Kidney (tissue), 13 donors: ENCODE measurements at regions not wholly inside any gene's neighbourhood (a gene's known extent, or its start where the extent isn't known, plus 50 kb on each side); places are given as distances from the start of the nearest gene placed in this dataset.

ENCODE experiments used
- DNase-seq, 5 donors: peaks; one replicate each; pipeline ENCODE4 v3.0.0-alpha.2; 2013 to 2020
- FAIRE-seq: peaks from 2 replicates; lab custom pipeline; 2012; peaks lifted over from hg19 to GRCh38; lab: Jason Lieb, UNC
- H3K27ac ChIP-seq, 2 donors: one replicate each; pipeline ENCODE4 v1.7.0; 2013; ENCODE audit warnings: low read depth in 2 of 2, low read length in 2 of 2, inconsistent platforms in 1 of 2
- H3K27me3 ChIP-seq: one replicate; pipeline ENCODE4 v1.7.1; 2013; ENCODE audit warnings: low read length, inconsistent platforms; ENCODE audit not compliant: control insufficient read depth, insufficient read depth
- H3K36me3 ChIP-seq, 3 donors: one replicate each; pipeline versions ENCODE4 v1.7.0 to v1.7.1; 2013; ENCODE audit warnings: low read length in 3 of 3, control low read depth in 1 of 3, inconsistent platforms in 1 of 3; ENCODE audit not compliant: insufficient read depth in 3 of 3, control insufficient read depth in 2 of 3
- H3K4me1 ChIP-seq, 3 donors: one replicate each; pipeline versions ENCODE4 v1.7.0 to v1.7.1; 2013; ENCODE audit warnings: low read length in 3 of 3, inconsistent platforms in 1 of 3, low read depth in 1 of 3; ENCODE audit not compliant: control insufficient read depth in 2 of 3, insufficient read depth in 2 of 3
- H3K4me3 ChIP-seq, 3 donors: one replicate each; pipeline versions ENCODE4 v1.7.0 to v1.8.1; 2013; ENCODE audit warnings: low read length in 3 of 3, control low read depth in 1 of 3, inconsistent platforms in 1 of 3
- H3K9ac ChIP-seq, 3 donors: one replicate each; pipeline versions ENCODE4 v1.7.0 to v1.7.1; 2013; ENCODE audit warnings: low read length in 3 of 3, control low read depth in 1 of 3, inconsistent platforms in 1 of 3
- H3K9me3 ChIP-seq, 3 donors: one replicate each; pipeline versions ENCODE4 v1.7.0 to v1.7.1; 2013; ENCODE audit warnings: low read length in 3 of 3, control low read depth in 1 of 3, inconsistent platforms in 1 of 3; ENCODE audit not compliant: control insufficient read depth in 2 of 3, insufficient read depth in 1 of 3
- intact Hi-C: fragments of 100-400 bp; cut with DNase I; formaldehyde crosslinking; loops from one replicate; pipeline ENCODE4 v1.11.1; 2022
- TF ChIP-seq, protein P1 (sequence below): IDR thresholded peaks from 3 replicates; pipeline ENCODE4 v1.5.1; 2012; ENCODE audit warnings: mild to moderate bottlenecking, moderate library complexity, borderline replicate concordance; ENCODE audit not compliant: insufficient read depth; ENCODE audit errors: extremely low read depth
- donor health status: control.
- donor health status: control.
- donor health status: control.
- donor health status: control.
- donor health status: control.
- donor health status: DM: yes; HTN: yes; CAD: no.
- donor health status: Normal renal cell carcinoma (clear cell type).

DNA sequence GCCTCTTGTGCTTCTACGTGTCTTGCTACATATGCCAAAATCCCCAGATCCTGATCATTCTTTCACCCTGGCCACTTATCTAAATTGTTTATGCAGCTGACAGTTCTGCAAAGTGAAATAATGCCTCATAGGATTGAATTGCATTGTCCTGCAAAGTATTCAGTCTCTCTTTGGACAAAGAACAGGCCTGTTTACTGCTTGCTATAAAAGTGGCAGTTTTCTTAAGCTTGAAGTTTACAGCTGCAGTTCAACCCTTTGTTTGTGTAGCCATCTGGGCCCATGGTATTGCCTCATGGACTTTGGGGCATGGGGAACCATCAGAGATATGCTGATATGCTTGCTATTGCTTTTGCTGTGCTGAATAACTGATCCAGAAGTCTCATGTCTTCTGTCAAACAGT, 523.2 kb downstream of the OTOL1 start:
- Histone ChIP-seq H3K9me3 (no peaks in the 10 kb centered on the region), H3K4me1 (no peaks in the 10 kb centered on the region), H3K9ac (no peak overlapping the region), H3K27me3 (no peaks in the 10 kb centered on the region), H3K27ac (no peak overlapping the region), H3K36me3 (no peaks in the 10 kb centered on the region), H3K4me3 (no peak overlapping the region)
- TF ChIP-seq, protein P1, sequence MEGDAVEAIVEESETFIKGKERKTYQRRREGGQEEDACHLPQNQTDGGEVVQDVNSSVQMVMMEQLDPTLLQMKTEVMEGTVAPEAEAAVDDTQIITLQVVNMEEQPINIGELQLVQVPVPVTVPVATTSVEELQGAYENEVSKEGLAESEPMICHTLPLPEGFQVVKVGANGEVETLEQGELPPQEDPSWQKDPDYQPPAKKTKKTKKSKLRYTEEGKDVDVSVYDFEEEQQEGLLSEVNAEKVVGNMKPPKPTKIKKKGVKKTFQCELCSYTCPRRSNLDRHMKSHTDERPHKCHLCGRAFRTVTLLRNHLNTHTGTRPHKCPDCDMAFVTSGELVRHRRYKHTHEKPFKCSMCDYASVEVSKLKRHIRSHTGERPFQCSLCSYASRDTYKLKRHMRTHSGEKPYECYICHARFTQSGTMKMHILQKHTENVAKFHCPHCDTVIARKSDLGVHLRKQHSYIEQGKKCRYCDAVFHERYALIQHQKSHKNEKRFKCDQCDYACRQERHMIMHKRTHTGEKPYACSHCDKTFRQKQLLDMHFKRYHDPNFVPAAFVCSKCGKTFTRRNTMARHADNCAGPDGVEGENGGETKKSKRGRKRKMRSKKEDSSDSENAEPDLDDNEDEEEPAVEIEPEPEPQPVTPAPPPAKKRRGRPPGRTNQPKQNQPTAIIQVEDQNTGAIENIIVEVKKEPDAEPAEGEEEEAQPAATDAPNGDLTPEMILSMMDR, result no peak
- DNase-seq, result no peak
- intact Hi-C loops, result no loop called here
- FAIRE-seq, result no peak

DNA sequence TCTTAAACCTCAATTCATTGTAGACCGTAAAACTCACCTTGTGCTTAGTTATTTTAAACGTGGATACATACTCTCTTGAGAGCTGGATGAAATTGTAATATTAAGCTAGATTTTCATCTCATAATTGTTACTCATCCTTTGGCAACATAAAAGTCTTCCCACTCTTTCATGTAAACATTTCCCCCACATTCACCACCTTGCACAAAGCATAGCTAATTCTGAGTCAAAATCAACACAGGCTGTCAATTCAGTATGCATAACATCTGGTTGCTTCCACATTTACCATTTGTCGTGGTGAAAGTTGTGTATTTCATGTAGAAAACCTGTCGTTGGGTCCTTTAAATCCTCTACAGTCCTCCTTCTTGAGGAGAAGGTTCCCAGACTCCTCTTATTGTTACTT, 524.6 kb downstream of the OTOL1 start:
- FAIRE-seq, result no peak
- H3K9me3 ChIP-seq, result no peaks in the 10 kb centered on the region
- intact Hi-C loops, result no loop called here

DNA sequence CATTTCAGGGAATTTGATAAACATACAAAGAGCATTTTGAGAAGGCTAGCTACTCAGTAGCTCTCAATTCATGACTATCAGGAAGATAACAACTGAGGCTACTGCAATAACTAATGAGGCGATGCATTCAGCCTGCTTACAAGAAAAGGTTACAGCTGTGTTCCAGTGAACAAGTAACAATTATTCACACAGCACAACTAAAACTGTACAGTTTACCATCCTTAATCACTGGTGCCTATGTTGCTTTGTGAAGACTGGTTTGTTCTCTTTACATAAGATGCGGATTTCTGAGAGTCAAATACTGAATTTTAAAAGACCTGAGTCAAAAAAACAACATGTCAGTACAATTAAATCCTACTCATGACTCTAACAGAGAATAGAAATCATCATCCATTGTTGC, 526.3 kb downstream of the OTOL1 start:
- H3K4me3 ChIP-seq, result no peak overlapping the region
- no peak overlapping the region for H3K27ac ChIP-seq
- no peak for DNase-seq
- H3K27me3 ChIP-seq, result no peaks in the 10 kb centered on the region
- intact Hi-C loops, result no loop called here
- H3K9ac ChIP-seq, result no peak overlapping the region
- H3K9me3 ChIP-seq, result no peaks in the 10 kb centered on the region
- TF ChIP-seq, protein P1, result no peak
- no peaks in the 10 kb centered on the region for H3K36me3 ChIP-seq
- H3K4me1 ChIP-seq, result no peaks in the 10 kb centered on the region
- no peak for FAIRE-seq

More for the DNA sequence above, 524.6 kb downstream of the OTOL1 start:
- H3K4me1 ChIP-seq, result no peaks in the 10 kb centered on the region
- no peaks in the 10 kb centered on the region for H3K27me3 ChIP-seq
- no peak overlapping the region for H3K4me3 ChIP-seq
- H3K9ac ChIP-seq, result no peak overlapping the region
- no peak overlapping the region for H3K27ac ChIP-seq
- no peak for DNase-seq
- TF ChIP-seq, protein P1, result no peak
- no peaks in the 10 kb centered on the region for H3K36me3 ChIP-seq

DNA sequence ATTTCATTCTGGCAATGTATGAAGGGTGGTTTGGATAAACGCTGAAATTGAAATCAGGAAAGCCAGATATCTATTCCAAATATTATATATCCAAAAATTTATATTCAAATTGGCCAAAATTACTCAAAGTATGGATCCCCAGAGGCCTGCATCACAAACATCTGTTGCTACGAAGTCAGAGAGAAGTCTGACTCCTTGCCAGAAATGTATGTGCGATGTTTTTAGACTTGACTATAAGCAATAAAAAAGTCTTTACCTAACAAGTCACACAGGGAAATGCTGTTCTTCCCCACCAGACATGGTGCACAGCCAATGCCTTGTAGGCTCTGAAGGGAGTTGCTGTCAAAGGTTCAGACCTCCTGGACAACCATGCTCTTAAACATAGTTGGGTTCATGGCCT, 533.1 kb downstream of the OTOL1 start:
- no peaks in the 10 kb centered on the region for H3K27me3 ChIP-seq
- TF ChIP-seq, protein P1, result no peak
- H3K36me3 ChIP-seq, result no peaks in the 10 kb centered on the region
- intact Hi-C loops, result no loop called here
- DNase-seq (no peak), FAIRE-seq (no peak)
- H3K27ac ChIP-seq, result no peak overlapping the region
- H3K9ac ChIP-seq, result no peak overlapping the region
- no peak overlapping the region for H3K4me3 ChIP-seq
- H3K9me3 ChIP-seq, result no peaks in the 10 kb centered on the region
- H3K4me1 ChIP-seq, result no peaks in the 10 kb centered on the region
